Liver (tissue), 8 donors: ENCODE measurements at regions not wholly inside any gene's neighbourhood (a gene's known extent, or its start where the extent isn't known, plus 50 kb on each side); places are given as distances from the start of the nearest gene placed in this dataset.

Experiments used
- DNase-seq: peaks from one replicate; pipeline ENCODE4 v3.0.0-alpha.2; 2017; ENCODE audit warnings: low spot score
- H3K27ac ChIP-seq, 2 donors: one replicate each; pipeline ENCODE4 v1.7.0; 2013; ENCODE audit warnings: inconsistent platforms in 2 of 2, low read length in 2 of 2, control low read depth in 1 of 2, low read depth in 1 of 2, mild to moderate bottlenecking in 1 of 2
- H3K27me3 ChIP-seq, 4 donors: one replicate each; pipeline versions ENCODE4 v1.6.1 to v1.7.0; 2013; ENCODE audit warnings: low read length in 3 of 4, inconsistent platforms in 1 of 4, mild to moderate bottlenecking in 1 of 4, moderate library complexity in 1 of 4; ENCODE audit not compliant: control insufficient read depth in 4 of 4, insufficient read depth in 4 of 4
- H3K36me3 ChIP-seq, 4 donors: one replicate each; pipeline versions ENCODE4 v1.6.1 to v1.7.0; 2013; ENCODE audit warnings: low read length in 3 of 4, mild to moderate bottlenecking in 3 of 4, low read depth in 1 of 4, moderate library complexity in 1 of 4; ENCODE audit not compliant: control insufficient read depth in 4 of 4, insufficient read depth in 3 of 4
- H3K4me1 ChIP-seq, 4 donors: one replicate each; pipeline versions ENCODE4 v1.6.1 to v1.7.0; 2013; ENCODE audit warnings: low read length in 3 of 4, mild to moderate bottlenecking in 3 of 4, moderate library complexity in 1 of 4; ENCODE audit not compliant: control insufficient read depth in 4 of 4, insufficient read depth in 4 of 4
- H3K4me3 ChIP-seq, 3 donors: one replicate each; pipeline versions ENCODE4 v1.6.1 to v1.7.0; 2013; ENCODE audit warnings: low read length in 3 of 3, control low read depth in 1 of 3, low read depth in 1 of 3, mild to moderate bottlenecking in 1 of 3
- H3K9ac ChIP-seq, 2 donors: one replicate each; pipeline ENCODE4 v1.7.0; 2013; ENCODE audit warnings: low read length in 2 of 2, mild to moderate bottlenecking in 2 of 2, moderate library complexity in 2 of 2, control low read depth in 1 of 2, low read depth in 1 of 2
- H3K9me3 ChIP-seq, 4 donors: one replicate each; pipeline versions ENCODE4 v1.6.1 to v1.7.0; 2013; ENCODE audit warnings: low read length in 3 of 4; ENCODE audit not compliant: control insufficient read depth in 4 of 4
- ATF3 ChIP-seq: IDR thresholded peaks from 2 replicates; pipeline ENCODE4 v1.6.1; 2016; ENCODE audit warnings: antibody characterized with exemption
- CTCF ChIP-seq: fragments of 150-350 bp; IDR thresholded peaks from 2 replicates; pipeline ENCODE4 v1.5.1; 2017; ENCODE audit warnings: improper control_type of control experiment, low read depth, low read length; ENCODE audit not compliant: missing input control
- EGR1 ChIP-seq, 2 donors: IDR thresholded peaks; 2 replicates each; pipeline ENCODE4 v1.6.1; 2016 to 2018; ENCODE audit warnings: antibody characterized with exemption in 2 of 2, low read depth in 2 of 2
- FOXA1 ChIP-seq: IDR thresholded peaks from 2 replicates; pipeline ENCODE4 v1.6.1; 2016; ENCODE audit warnings: antibody characterized with exemption
- FOXA2 ChIP-seq: IDR thresholded peaks from 2 replicates; pipeline ENCODE4 v1.6.1; 2016; ENCODE audit warnings: antibody characterized with exemption
- GABPA ChIP-seq, 2 donors: IDR thresholded peaks in 1 of 2; conservative IDR thresholded peaks in 1 of 2; 2 replicates each; pipeline ENCODE4 v1.6.1; 2016; ENCODE audit warnings: antibody characterized with exemption in 2 of 2, mild to moderate bottlenecking in 1 of 2, moderate library complexity in 1 of 2
- HNF4A ChIP-seq, 2 donors: conservative IDR thresholded peaks; 2 replicates each; pipeline ENCODE4 v1.6.1; 2016; ENCODE audit warnings: antibody characterized with exemption in 2 of 2, mild to moderate bottlenecking in 2 of 2
- HNF4G ChIP-seq: IDR thresholded peaks from 2 replicates; pipeline ENCODE4 v1.6.1; 2016; ENCODE audit warnings: antibody characterized with exemption
- JUND ChIP-seq, 2 donors: IDR thresholded peaks; 2 replicates each; pipeline ENCODE4 v1.6.1; 2016; ENCODE audit warnings: antibody characterized with exemption in 2 of 2
- MAX ChIP-seq: IDR thresholded peaks from 2 replicates; pipeline ENCODE4 v1.6.1; 2016; ENCODE audit warnings: antibody characterized with exemption
- NR2F2 ChIP-seq: IDR thresholded peaks from 2 replicates; pipeline ENCODE4 v1.6.1; 2016; ENCODE audit warnings: antibody characterized with exemption
- RAD21 ChIP-seq, 2 donors: IDR thresholded peaks; 2 replicates each; pipeline ENCODE4 v1.6.1; 2016; ENCODE audit warnings: antibody characterized with exemption in 2 of 2, mild to moderate bottlenecking in 2 of 2
- REST ChIP-seq: IDR thresholded peaks from 2 replicates; pipeline ENCODE4 v1.6.1; 2016; ENCODE audit warnings: antibody characterized with exemption, mild to moderate bottlenecking
- RXRA ChIP-seq, 2 donors: IDR thresholded peaks; 2 replicates each; pipeline ENCODE4 v1.6.1; 2017 to 2018; ENCODE audit warnings: antibody characterized with exemption in 2 of 2, mild to moderate bottlenecking in 1 of 2
- SP1 ChIP-seq: IDR thresholded peaks from 2 replicates; pipeline ENCODE4 v1.6.1; 2018; ENCODE audit warnings: antibody characterized with exemption, mild to moderate bottlenecking
- TAF1 ChIP-seq: conservative IDR thresholded peaks from 2 replicates; pipeline ENCODE4 v1.6.1; 2016; ENCODE audit warnings: antibody characterized with exemption, mild to moderate bottlenecking
- YY1 ChIP-seq: IDR thresholded peaks from 2 replicates; pipeline ENCODE4 v1.6.1; 2016; ENCODE audit warnings: antibody characterized with exemption, mild to moderate bottlenecking
- ZBTB33 ChIP-seq: IDR thresholded peaks from 2 replicates; pipeline ENCODE4 v1.6.1; 2016; ENCODE audit warnings: antibody characterized with exemption
- WGBS: extraction: QIAGEN DNeasy Blood & Tissue Kit; methylation state at CpG from one replicate; pipeline ENCODE4 v1.1.7; 2013; 5-methylcytosine and 5-hydroxymethylcytosine counted together
- donor health status: healthy.
- donor health status: healthy.
- donor health status: healthy.
- donor health status: healthy.
- donor health status: healthy.

- Histone ChIP-seq H3K27me3 (no peaks in the 10 kb centered on the region), H3K4me3 (no peak overlapping the region), H3K36me3 (no peaks in the 10 kb centered on the region), H3K9me3 (no peaks in the 10 kb centered on the region), H3K27ac (no peak overlapping the region), H3K9ac (no peak overlapping the region), H3K4me1 (peaks cover 0 to 26% (median 16%) of the 10 kb centered on the region in 4 donors)
- no peak for DNase-seq
- TF ChIP-seq SP1 (no peak), ZBTB33 (no peak), RXRA (IDR thresholded peaks at IDR 0.05) (no peak), HNF4G (no peak), GABPA (IDR thresholded peaks at IDR 0.05 in 1 of 2, conservative IDR thresholded peaks at IDR 0.05 in 1 of 2) (no peak), RAD21 (IDR thresholded peaks at IDR 0.05) (no peak), TAF1 (no peak), ATF3 (no peak), CTCF (no peak), EGR1 (IDR thresholded peaks at IDR 0.05; ENCODE audit: low read depth in 2 of 2) (no peak), FOXA1 (no peak), YY1 (no peak), HNF4A (conservative IDR thresholded peaks at IDR 0.05) (no peak)
- 86% methylated on average over 3 of the region's 3 CpGs for WGBS
Observed at GRCh38 chr11:129300099-129300498, 75.5 kb upstream of the BARX2 start.

- Histone ChIP-seq H3K4me3 (no peak overlapping the region), H3K27me3 (no peaks in the 10 kb centered on the region), H3K4me1 (peaks cover 0 to 24% (median 15%) of the 10 kb centered on the region in 4 donors), H3K36me3 (no peaks in the 10 kb centered on the region), H3K27ac (no peak overlapping the region), H3K9ac (no peak overlapping the region), H3K9me3 (no peaks in the 10 kb centered on the region)
- TF ChIP-seq HNF4G = no peak
- TF ChIP-seq GABPA (IDR thresholded peaks at IDR 0.05 in 1 of 2, conservative IDR thresholded peaks at IDR 0.05 in 1 of 2) = no peak
- no peak for TF ChIP-seq REST
- TF ChIP-seq MAX = no peak
- no peak for TF ChIP-seq NR2F2
- TF ChIP-seq EGR1 (IDR thresholded peaks at IDR 0.05; ENCODE audit: low read depth in 2 of 2) = no peak
- no peak for TF ChIP-seq ATF3
- no peak for TF ChIP-seq FOXA1
- no peak for TF ChIP-seq YY1
- TF ChIP-seq TAF1 = no peak
- no peak for TF ChIP-seq RAD21 (IDR thresholded peaks at IDR 0.05)
- TF ChIP-seq CTCF = no peak
- TF ChIP-seq RXRA (IDR thresholded peaks at IDR 0.05) = no peak
- TF ChIP-seq FOXA2 = no peak
- no peak for TF ChIP-seq ZBTB33
- TF ChIP-seq HNF4A (conservative IDR thresholded peaks at IDR 0.05) = no peak
- TF ChIP-seq JUND (IDR thresholded peaks at IDR 0.05) = no peak
- TF ChIP-seq SP1 = no peak
- no peak for DNase-seq
- WGBS = 87% methylated on average over 2 of the region's 2 CpGs
Observed at GRCh38 chr11:129298988-129299387, 76.7 kb upstream of the BARX2 start.
